Activated naive CD4-positive, alpha-beta T cell treated with Interleukin-2 at 50 U/mL for 16 hours (primary cell): ENCODE measurements at regions not wholly inside any gene's neighbourhood (a gene's known extent, or its start where the extent isn't known, plus 50 kb on each side); places are given as distances from the start of the nearest gene placed in this dataset.
"Not testable (repeated sequence)": the region's sequence is repeated elsewhere in the genome, so short reads cannot be mapped to it uniquely, and the experiment has no call there.

ENCODE experiments used
- DNase-seq: peaks from one replicate; pipeline ENCODE4 v3.0.0-alpha.2; 2020

- DNase-seq: no peak
Observed at GRCh38 chr3:170814822-170815221, 55.2 kb downstream of the RPL22L1 start.

DNA sequence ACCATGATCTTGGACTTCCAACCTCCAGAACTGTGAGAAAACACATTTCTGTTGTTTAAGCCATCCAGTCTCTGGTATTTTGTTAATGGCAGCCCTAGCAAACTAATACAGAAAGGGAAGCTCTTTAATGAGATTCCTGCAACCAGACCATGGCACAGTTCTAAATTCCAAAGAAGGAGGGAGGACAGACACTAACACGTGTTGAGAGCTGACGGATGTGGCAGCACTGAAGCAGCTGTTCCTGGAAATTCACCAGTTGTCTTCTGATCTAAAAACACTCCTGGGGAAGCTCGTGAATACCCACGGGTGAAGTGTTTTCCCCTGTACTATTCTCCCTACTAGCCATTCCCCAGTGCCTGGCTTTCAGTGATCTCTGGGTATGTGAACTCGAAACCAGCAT is 56.7 kb downstream of the RPL22L1 start:
- DNase-seq: no peak

GRCh38 chr3:170811928-170812591 is 57.9 kb downstream of the RPL22L1 start:
- DNase-seq: peak; percentile 65

DNA sequence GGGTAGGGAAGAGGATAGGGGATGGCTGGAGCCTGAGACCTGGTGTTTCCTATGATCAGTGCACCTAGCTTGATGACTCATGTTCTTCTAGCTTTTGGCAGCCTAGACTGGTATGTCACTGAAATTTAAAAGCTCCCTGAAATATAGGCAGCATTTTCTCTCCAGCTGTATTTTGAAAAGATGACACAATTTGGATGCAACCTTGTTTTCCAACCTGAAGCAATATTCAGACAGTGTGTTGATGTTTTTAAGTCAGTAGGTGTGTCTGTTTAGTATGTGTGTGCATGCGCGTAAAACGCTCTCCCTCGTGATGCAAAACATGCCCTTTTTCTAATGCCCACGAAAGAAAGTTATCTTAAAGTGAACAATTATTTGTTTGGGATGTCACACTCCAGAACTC is 58.5 kb downstream of the RPL22L1 start:
- no peak for DNase-seq

GRCh38 chr3:170809975-170810357 is 60.0 kb downstream of the RPL22L1 start:
- DNase-seq: no peak

GRCh38 chr3:170809007-170809974 is 60.7 kb downstream of the RPL22L1 start:
- DNase-seq: no peak

DNA sequence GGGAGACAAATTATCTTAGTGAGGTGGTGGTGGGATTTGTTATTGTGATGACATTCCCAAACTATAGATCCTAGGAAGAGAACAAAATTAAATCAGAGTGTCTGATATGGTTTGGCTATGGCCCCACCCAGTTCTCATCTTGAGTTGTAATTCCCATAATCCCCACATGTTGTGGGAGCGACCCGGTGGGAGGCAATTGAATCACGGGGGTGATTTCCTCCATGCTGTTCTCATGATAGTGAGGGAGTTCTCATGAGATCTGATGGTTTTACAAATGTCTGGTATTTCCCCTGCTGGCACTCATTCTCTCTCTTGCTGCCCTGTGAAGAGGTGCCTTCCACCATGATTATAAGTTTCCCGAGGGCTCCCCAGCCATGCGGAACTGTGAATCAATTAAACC is 62.0 kb downstream of the RPL22L1 start:
- DNase-seq: no peak

- no peak for DNase-seq
Observed at GRCh38 chr3:170806676-170807075, 63.3 kb downstream of the RPL22L1 start.

DNA sequence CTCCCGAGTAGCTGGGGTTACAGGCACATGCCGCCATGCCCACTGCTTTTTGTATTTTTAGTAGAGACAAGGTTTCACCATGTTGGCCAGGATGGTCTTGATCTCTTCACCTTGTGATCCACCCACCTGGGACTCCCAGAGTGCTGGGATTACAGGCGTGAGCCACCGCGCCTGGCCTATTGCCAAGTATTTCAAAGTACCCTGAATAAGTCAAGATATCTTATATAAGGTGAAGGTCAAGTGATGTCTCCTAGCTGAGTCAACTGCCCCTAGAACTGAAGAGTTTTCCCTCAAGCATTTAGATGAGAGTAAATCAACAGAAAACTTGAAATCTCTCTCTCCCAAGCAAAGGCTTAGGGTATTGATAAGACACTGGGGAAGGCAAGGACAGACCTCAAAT is 63.9 kb downstream of the RPL22L1 start:
- DNase-seq: no peak

DNA sequence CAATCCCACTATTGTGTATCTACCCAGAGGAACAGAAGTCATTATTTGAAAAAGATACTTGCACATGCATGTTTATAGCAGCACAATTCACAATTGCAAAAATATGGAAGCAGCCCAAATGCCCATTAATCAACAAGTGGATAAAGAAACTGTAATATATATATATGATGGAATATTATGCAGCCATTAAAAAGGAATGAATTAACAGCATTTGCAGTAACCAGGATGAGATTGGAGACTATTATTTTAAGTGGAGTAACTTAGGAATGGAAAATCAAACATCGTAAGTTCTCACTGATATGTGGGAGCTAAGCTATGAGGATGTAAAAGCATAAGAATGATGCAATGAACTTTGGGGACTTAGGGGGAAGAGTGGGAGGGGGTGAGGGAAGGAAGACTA is 64.7 kb downstream of the RPL22L1 start:
- DNase-seq: not testable (repeated sequence)

DNA sequence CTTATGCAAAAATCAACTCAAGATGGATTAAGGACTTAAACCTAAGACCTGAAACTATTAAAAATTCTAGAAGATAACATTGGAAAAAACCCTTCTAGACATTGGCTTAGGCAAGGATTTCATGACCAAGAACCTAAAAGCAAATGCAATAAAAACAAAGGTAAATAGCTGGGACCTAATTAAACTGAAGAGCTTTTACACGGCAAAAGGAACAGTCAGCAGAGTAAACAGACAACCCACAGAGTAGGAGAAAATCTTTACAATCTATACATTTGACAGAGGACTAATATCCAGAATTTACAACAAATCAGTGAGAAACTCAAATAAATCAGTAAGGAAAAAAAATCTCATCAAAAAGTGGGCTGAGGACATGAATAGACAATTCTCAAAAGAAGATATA is 65.4 kb downstream of the RPL22L1 start:
- not testable (repeated sequence) for DNase-seq

- no peak for DNase-seq
Observed at GRCh38 chr3:170804078-170804477, 65.9 kb downstream of the RPL22L1 start.

DNA sequence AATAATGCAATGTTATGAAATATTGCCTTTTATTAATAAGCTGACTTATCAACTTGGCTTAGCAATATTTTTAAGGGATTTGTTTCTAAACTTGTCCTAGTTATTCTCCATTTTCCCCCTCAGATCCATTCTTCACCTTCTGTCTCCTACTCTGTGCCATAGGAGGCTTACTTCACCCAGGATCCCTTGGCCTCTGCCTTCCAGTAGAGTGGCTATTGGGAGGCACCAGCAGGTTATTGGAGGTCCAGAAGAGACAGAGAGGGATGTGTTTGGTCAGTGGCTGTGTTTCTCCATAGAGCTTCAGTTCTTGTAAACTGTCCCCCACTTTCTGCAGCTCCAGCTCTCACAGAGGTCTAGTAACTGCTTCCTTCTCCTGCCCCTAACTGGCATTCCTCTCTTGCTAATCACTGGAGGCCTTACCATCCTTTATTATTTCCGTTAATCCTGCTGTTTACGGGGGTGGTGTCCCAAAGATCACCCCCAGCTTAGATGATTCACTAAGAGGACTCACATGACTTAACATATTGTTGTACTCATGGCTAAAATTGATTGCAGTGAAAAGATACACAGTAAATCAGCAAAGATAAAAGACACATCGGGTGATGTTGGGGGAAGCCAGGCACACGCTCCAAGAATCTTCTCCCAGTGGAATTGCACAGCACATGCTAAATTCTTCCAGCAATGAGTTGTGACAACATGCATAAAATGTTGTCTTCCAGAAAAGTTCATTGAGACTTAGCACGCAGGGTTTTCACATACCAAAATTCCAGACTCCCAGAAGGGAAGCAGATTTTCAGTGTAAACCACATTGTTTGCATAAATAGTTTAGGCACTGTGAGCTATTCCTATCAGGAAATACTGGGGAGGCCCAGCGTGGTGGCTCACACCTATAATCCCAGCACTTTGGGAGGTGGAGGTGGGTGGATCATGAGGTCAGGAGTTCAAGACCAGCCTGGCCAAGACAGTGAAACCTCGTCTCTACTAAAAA is 67.5 kb downstream of the RPL22L1 start:
- DNase-seq: no peak

- no peak for DNase-seq
Observed at GRCh38 chr3:170801597-170801996, 68.4 kb downstream of the RPL22L1 start.

DNA sequence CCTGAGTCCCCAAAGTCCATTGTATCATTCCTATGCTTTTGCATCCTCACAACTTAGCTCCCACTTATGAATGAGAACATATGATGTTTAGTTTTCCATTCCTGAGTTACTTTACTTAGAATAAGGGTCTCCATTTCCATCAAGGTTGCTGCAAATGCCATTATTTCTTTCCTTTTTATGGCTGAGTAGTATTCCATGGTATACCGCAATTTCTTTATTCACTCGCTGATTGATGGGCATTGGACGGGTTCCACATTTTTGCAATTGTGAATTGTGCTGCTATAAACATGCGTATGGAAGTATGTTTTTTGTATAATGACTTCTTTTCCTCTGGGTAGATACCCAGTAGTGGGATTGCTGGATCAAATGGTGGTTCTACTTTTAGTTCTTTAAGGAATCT is 69.7 kb downstream of the RPL22L1 start:
- DNase-seq: not testable (repeated sequence)

- no peak for DNase-seq
Observed at GRCh38 chr3:170799009-170799408, 71.0 kb downstream of the RPL22L1 start.

DNA sequence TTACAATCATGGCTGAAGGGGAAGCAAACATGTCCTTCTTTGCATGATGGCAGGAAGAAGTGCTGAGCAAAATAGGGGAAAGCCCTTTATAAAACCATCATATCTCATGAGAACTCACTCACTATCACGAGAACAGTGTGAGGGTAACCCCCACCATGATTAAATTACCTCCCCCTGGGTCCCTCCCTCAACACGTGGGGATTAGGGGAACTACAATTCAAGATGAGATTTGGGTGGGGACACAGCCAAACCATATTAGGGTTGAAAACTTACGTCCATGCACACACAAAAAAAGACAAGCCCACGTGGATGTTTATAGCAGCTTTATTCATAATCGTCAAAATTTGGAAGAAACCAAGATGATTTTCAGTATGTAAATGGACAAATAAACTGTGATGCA is 72.3 kb downstream of the RPL22L1 start:
- no peak for DNase-seq

- DNase-seq: no peak
Observed at GRCh38 chr3:170792471-170792870, 77.5 kb downstream of the RPL22L1 start.

- DNase-seq: no peak
Observed at GRCh38 chr3:170790647-170791046, 79.3 kb downstream of the RPL22L1 start.

DNA sequence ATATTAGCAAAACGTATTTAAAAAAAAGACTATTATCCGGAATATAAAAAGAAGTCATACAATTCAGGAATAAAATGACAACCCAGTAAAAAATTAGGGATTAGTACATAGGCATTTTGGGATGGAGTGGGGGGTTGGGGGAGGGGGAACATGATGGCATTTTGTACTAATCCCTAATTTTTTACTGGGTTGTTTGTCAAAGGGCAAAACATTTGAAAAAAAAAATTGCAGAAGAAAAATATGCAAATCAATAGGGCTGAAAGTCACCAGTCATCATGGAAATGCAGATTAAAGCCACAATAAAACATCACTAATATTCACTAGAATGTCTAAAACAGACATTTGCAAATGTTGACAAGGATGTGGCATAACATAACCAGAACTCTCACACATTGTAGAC is 82.5 kb downstream of the RPL22L1 start:
- no peak for DNase-seq

DNA sequence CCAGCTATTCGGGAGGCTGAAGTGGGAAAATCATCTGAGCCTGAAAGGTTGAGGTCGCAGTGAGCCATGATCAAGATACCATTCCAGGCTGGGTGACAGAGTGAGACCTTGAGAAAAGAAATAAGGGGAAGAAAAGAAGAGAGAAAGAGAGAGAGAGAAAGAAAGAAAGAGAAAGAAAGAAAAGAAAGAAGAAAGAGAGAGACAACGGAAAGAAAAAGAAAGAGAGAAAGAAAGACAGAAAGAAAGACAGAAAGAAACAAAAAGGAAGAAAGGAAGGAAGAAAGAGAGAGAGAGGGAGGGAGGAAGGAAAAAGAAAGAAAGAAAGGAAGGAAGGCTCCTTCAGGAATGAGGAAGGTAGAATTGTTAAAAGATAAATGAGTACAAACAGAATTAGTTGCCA is 84.5 kb downstream of the RPL22L1 start:
- DNase-seq: no peak

GRCh38 chr3:170784406-170784805 is 85.6 kb downstream of the RPL22L1 start:
- no peak for DNase-seq

GRCh38 chr3:170780955-170781354 is 89.0 kb downstream of the RPL22L1 start:
- DNase-seq: no peak
